NCI-H2196 treated with DMSO at 0.1 percent for 48 hours (cell line): ENCODE measurements at regions not wholly inside any gene's neighbourhood (a gene's known extent, or its start where the extent isn't known, plus 50 kb on each side); places are given as distances from the start of the nearest gene placed in this dataset.
A peak's percentile ranks its signal among the peaks of the same experiment; 100 is the strongest.
"Not testable (repeated sequence)": the region's sequence is repeated elsewhere in the genome, so short reads cannot be mapped to it uniquely, and the experiment has no call there.

Experiments used
- DNase-seq: peaks from one replicate; lab custom pipeline; 2025; ENCODE audit not compliant: unreplicated experiment; lab: John Stamatoyannopoulos, UW

DNA sequence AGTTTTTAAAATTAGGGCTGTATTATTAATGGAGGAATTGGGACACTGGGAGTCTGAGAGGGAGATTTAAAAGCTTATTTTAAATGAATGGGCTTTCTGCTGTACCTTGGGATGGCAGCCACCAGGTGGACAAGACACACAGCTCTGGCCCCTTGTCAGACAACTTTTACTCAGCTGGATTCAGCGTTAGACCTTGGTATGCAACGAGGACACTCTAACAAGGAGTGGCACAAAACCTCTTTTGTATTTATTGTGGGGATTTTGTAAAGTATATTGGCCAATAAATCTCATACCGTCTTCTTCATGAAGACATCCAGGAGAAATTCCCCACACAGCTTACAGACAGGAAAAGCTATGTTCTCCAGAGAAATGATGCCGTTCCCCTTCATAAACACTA is 105.7 kb downstream of the LCA5 start:
- DNase-seq = no peak

DNA sequence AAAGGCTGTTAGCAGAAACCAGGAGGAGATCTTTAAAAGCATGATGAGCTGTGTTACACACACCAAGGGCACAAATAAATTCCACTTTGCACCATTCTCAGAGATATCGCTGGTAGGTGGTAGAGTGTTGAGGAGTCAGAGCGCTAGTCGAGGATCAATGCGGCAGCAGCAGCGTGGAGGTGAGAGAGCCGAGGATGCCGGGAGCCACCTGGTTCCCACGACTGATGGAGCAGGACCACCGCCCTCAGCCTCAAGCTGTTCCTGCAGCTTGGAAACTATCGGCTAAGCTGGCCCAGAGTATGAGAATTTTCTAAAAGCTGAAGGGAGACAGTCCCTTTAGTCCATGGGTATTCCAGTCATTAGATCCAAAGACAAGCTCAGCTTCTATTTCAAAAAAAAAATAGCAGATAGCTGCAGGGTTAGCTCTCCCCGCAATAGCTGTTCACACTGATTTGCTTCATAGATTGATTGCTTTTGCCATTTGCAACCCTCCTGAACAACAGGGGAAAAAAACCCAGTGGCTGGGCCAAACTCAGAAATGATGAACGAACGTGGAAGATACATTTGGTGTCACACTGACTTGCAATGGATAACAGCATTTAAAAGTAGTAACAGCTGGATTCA is 106.2 kb downstream of the LCA5 start:
- no peak for DNase-seq

DNA sequence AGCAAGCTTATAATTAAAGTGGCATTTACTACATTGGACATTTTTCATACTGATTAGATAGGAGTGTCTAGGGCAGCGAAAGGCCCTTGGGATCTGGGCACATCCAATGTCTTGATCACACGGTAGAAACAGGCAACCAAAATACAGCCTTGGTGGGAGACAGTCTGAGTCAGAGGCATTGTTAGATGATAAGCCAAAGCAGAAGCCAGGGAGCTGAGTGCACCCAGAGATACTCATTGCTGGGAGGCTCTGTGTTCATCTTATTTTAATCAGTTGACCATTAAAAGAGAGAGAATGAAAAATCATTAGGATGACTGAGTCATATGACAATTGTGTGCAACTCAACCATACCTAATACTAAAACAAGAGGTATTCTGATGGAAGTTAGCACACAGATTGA is 109.5 kb downstream of the LCA5 start:
- no peak for DNase-seq

DNA sequence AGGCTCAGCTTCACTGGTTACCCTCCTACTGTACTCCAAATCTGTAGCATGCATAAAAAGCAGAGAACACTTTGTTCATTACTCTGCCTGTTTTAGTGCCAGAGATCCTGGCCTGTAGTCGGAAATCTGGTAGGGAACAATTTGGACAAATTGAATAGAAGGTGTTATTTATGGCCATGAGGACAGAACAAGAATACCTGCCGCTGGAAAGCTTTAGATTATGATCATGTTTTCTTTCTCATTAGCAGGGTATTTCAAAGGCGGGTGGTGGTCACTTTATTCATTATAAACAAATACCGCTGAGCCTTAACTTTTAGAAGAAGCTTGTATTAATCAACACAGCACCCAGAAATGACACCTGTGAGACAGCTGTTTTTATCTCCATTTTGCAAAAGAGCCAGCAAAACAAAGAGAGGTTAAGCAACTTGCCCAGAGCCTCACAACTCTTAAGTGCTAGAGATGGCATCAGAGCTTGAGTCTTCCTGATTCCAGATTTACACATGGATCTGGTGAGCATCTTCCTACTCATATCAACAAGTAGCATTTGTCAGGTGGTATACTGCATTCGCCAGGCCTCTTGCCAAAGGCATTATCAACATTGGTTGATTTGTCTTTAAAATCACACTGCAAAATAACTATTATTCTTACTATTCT is 110.5 kb downstream of the LCA5 start:
- no peak for DNase-seq

DNA sequence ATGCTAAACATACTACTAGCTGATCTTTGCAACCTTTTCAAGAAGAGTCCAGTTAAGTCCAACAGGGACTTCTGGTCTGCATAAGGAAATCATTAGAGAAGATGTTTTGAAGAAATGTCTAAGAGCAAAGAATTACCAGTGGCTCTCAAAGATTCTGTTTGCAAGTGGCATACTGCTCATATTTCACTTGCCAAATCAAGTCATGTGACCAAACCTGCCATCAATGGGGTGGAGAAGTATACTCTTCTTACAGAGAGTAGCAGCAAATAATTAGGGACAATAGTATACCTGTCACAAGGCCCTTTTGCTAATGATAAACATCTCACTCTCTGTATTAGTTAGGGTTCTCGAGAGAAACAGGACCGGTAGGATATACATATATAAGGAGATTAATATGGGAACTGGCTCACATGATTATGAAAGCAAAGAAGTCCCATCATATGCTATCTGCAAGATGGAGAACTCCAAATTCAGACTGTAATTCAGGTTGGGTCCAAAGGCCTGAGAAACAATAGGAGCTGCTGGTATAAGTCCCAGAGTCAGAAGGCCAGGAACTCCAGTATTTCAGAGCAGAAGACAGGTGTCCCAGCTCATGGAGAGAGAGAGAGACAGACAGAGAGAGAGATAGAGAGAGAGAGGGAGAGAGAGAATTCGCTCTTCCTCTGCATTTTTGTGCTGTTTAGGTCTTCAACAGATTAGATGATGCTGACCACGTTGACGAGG is 111.5 kb downstream of the LCA5 start:
- no peak for DNase-seq

DNA sequence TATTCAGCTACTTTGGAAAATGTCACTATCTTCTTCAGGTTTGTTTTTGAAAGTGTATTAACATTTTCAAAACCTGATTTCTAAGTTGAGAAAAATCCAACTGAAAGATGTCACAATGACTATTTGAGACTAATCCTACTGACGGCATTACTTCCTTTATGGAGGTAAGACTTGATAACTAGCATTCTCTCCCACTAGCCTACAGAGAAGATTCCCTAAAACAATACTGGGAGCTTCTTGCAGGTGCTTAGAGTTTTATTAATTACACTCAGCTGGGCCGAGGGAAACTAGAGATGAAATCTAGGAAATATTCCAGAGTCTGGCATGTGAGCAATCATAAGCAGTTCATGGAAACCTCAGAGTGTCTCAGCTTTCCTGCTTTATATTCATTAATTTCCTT is 114.0 kb downstream of the LCA5 start:
- no peak for DNase-seq

DNA sequence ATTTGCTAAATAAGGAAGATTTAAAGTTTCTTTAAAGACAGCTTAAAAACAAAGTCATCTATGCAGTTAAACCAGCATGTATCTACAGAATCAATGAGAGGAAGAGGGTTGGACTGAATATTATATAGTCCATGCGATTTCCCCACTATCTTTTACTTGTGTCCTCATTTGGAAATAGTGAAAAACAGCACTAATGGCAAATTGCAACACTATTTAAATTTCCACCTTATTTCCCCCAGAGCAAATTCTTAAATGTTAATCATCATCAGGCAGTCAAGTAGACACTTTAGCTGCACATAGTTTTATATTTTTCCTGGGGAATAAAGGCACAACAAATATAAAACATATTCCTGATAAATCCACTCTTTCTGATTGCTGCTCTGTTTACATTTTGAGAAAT is 114.6 kb downstream of the LCA5 start:
- DNase-seq = no peak

DNA sequence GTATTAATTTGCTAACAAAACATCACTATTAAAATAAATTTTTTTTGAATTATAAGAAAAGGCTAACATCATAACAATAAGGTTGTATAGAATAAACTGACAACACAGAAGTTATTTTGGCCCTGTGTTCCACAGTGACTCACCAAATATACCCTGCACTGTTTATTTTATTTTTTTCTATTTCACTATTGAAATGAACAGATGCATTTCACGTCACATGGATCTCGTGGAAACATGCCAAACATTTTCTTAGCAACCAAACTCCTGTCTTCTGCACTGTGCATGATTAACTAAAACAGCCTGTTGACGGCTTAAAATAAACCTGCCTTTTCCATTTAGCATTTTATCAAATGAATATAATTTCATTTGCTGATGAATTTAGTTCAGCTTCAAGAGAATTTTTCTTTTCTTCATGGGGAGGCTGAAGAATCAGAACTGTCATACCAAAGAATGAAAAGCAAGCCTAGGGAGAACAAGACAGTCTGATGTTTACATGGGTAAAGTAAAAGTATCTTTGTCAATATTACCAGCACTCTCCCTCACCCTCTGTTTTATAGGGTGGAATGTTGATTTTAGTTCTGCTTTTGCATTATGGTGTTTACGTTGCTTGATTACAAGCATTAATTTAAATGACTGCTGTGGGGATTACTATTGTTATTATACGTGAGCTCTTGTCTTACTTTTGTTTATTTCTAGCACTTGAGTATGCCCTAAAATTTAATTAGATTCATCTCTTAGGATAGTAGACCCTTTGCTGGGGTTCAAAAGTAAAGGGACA is 115.3 kb downstream of the LCA5 start:
- peak; percentile 45 for DNase-seq

DNA sequence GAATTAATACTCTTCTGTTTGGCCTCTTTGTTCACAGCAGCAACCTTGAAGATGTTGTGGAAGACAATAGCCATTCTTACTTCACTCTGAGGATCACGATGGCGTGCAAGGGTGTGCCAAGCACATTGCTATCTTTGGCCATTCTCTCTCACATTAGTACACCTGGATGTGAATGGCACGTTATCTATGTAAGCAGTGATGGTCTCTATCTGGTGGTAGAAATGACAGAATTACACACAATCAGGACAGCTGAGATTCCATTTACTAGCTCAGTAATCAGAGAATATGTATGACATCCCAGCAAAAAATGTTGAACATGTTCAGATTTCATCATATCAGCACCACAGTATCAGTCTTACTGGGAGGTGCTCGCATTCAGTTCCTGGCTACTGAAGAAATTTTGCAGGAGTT is 116.2 kb downstream of the LCA5 start:
- no peak for DNase-seq

DNA sequence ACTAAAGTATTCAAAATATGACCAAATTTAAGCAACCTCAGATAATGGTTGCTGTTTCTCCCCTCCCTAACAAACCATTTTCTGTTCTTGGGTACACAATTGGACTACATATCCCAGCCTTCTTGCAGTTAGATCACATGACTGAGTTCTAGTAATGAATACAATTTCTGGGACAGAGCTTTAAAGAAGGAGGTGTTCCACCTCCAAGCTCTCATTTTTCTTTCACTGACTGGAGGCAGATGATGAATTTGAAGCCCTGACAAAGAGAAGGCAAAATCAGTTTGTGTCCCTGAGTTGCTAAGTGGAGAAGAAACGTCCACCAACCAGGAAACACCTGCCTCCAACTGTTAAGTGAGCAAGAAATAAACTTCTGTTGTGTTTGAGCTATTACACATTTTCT is 117.2 kb downstream of the LCA5 start:
- no peak for DNase-seq

DNA sequence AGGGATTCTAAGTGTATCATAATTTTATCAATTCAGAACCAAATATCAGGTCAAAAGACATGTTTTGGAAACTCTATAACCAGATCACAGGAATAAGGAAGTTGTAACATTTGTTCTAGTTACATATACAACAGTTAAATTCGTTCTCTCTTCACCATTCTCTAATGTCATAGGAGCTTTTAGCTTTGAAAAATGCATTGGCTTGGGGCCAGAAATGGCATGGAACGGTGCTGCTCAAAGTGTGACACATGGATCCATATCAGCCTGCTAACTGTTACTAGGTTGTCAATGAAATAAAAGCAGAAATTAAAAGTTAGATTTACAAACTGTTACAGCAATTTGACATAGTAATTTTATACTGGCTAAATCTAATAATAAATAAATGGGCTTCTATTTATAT is 120.3 kb downstream of the LCA5 start:
- no peak for DNase-seq

DNA sequence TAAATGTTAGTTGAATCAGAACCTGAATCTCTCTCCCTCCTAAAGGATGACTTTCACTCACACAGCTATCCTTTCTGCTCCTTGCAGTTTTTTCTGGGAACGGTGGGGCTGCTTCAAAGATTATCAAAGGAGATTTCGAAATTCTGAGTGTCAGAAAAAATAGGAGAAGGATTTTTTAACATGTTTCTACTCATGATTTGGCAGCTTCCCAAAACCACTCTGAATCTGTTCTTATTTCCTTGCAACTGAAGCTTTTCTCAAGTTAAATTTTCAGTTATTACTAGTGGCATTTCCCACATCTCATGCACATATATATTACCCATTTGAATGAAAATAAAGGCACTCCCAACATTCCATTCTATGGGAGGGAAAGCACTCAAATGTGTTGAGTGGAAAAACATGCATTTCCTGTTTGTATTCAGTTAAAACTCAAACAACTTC is 123.6 kb downstream of the LCA5 start:
- no peak for DNase-seq

DNA sequence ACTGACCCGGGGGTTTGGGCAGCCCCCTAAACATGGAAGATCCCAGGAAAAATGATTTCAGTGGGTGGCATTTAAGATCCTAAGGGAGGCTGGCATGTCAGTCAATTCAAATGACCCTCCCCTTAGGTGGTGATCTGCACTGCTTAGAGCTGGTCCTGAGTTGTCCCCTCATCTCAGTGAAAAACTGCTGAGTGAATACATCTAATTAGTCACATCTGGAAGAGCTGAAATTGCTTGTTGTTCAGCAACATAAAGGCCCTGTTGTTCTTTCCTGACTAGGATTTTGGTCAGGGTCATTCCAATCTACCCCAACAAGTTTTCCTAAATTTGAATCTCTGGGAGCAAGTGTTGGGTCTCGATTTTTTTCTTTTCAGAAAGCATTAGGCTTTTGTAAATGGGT is 126.4 kb downstream of the LCA5 start:
- DNase-seq = no peak

DNA sequence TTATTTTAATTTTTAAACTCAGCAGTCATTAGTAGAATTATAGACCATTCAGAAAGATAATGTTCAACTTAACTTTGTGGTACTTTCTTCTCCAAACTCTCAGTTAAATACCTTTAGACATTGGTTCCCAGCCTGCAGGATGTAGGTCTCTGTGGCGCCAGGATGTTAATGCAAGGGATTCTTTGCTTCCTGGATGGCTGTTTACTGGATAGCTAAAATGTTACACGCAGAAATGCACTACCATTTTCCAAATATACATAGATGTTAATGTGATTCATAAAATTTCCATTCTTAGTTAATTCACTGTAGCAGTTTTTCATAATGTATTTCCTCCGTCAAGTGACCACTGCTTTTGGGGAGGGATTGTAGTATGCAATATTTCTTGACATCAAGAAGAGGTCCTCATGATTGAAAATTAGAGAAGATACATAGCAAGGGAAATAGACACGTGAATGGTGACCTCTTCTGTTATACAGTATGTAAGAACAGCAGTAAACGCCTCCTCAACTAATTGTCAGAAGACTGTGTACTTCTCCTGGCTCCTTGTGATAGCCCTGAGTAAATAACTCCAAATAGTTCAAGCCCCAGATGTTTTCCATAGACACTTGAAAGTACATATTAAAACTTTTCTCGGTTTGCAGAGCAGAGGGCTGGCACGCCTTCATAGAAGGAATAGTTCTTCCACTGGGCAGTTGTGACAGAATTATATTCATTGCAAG is 128.8 kb downstream of the LCA5 start:
- DNase-seq = no peak

DNA sequence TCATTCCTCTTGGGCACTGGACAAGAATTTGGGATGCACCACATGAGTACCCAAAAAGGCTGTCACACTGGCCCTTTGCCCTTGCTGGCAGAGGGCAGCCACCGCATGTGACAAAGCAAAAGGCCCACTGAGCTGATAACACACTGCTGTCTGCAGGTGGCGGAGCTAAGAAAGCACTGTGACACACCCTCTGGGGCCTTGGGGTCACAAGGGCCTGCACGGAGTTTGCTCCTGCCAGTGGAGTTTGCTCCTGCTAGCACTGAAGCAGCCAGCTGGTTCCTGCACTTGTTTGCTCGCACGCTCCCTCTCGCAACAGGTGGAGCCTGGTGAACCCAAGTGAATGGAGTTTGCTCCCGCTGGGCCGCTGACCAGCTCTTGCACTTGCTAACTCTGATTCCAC is 132.6 kb downstream of the LCA5 start:
- DNase-seq = no peak

DNA sequence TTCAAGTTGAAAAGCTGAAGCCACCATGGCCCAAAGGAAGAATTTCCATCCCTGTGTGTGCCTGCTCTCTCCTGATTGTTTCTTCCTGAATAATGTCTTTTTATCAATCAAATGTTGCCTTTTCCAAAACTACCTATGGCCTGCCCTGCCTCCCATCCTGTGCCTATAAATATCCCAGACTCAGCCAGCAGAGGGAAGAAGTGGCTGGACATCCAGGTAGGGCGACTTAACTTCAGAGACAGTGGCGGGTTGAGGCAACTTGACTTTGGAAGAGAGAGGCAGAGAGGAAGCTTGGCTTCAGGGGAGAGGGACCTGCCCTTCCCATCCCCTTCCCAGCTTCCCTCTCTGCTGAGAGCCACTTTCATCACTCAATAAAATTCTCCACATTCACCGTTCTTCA is 133.0 kb downstream of the LCA5 start:
- DNase-seq = no peak

DNA sequence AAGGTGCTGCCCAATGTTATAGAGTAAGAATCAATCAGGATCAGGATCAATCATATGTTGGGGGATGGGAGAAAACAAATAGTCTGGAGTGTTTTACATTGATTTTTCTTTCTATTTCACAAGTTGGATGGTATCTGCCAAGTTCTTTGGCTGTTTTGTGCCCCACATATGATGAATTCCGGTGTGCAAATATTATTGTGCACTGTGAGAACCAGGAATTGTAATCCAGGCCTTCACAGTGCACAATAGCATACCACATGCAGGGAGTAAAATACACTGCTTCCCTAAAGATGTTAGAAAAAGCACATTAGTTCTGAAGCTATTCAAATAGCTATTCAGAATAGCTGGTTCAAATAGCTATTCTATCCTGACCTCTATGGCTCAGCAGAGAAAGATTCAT is 133.7 kb downstream of the LCA5 start:
- no peak for DNase-seq

DNA sequence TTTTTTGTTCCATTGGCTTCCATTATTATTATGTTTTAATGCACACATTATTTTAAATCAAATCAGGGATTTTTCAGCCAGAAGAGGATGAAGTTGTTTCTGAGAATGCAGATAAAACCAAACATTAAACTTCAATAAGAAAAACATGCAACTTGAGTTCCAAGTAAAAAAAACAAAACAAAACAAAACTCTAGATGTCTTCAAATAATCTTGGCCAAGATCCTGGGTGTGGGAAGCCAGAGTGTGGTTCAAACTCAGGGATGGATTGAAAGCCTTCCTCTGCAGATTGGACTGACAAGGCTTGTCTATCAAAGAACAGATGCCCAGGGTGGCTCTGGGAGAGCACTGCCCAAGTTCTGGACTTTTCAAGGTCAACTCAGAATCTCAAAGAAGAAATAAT is 134.1 kb downstream of the LCA5 start:
- no peak for DNase-seq

DNA sequence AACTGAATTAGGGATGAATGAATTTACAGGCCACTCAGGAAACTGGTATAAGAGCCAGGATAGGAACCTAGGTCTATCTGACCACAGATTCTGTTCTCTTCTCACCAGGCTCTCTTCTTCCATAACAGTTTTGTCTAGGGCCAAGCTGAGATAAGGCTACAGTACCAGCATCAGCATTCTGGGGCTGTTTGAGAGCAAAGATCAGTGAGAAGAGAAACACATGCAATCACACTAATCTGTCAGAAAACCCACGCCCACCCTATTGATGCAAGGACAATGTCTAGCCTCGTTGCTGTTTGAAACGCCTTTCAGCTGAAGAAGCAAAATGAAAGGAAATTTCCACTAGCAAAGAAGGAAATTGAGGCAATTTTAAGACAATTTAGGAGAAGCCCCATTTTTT is 137.7 kb downstream of the LCA5 start:
- DNase-seq = no peak

DNA sequence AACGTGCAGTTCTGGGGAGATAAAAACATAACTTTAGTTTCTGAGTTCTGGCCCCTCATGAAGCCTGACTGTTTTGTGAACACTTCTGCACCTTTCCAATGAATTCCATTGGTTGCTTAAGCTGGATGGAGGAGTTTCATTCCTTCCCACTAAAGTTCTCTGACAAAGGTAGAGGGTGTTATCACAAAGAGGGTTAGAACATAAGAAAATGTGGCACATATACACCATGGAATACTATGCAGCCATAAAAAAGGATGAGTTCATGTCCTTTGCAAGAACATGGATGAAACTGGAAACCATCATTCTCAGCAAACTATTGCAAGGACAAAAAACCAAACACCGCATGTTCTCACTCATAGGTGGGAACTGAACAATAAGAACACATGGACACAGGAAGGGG is 138.6 kb downstream of the LCA5 start:
- DNase-seq = not testable (repeated sequence)

DNA sequence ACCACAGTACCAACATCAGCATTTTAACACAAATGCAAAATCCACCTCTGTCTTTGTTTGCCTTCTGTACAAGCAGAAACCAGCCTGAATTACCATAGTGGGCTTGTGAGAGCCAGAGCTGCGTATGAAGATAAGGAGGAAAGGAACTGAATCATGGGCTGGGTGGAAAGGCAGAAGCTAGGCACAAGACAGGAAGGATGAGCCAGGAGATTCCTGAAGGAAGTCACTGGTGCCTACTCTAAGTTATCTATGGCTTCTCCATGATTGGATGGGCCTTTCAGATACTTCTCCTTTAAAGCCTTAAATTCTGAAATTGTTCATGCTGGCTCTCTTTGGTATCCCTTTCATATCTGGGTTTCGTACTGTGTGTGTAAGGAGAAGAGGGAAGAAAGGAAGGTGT is 140.6 kb downstream of the LCA5 start:
- no peak for DNase-seq
